Liver (tissue), 3 donors: ENCODE measurements at regions not wholly inside any gene's neighbourhood (a gene's known extent, or its start where the extent isn't known, plus 50 kb on each side); places are given as distances from the start of the nearest gene placed in this dataset.
"Not testable (repeated sequence)": the region's sequence is repeated elsewhere in the genome, so short reads cannot be mapped to it uniquely, and the experiment has no call there.

Source experiments
- GABPA ChIP-seq, 2 donors: IDR thresholded peaks in 1 of 2; conservative IDR thresholded peaks in 1 of 2; 2 replicates each; pipeline ENCODE4 v1.6.1; 2016; ENCODE audit warnings: antibody characterized with exemption in 2 of 2, mild to moderate bottlenecking in 1 of 2, moderate library complexity in 1 of 2
- HNF4A ChIP-seq, 2 donors: conservative IDR thresholded peaks; 2 replicates each; pipeline ENCODE4 v1.6.1; 2016; ENCODE audit warnings: antibody characterized with exemption in 2 of 2, mild to moderate bottlenecking in 2 of 2
- TAF1 ChIP-seq: conservative IDR thresholded peaks from 2 replicates; pipeline ENCODE4 v1.6.1; 2016; ENCODE audit warnings: antibody characterized with exemption, mild to moderate bottlenecking
- TF ChIP-seq, protein P1 (sequence below): IDR thresholded peaks from 2 replicates; pipeline ENCODE4 v1.6.1; 2016; ENCODE audit warnings: antibody characterized with exemption, mild to moderate bottlenecking
- TF ChIP-seq, protein P2 (sequence below): fragments of 150-350 bp; IDR thresholded peaks from 2 replicates; pipeline ENCODE4 v1.5.1; 2017; ENCODE audit warnings: improper control_type of control experiment, low read depth, low read length; ENCODE audit not compliant: missing input control
- donor health status: healthy.
- donor health status: healthy.

DNA sequence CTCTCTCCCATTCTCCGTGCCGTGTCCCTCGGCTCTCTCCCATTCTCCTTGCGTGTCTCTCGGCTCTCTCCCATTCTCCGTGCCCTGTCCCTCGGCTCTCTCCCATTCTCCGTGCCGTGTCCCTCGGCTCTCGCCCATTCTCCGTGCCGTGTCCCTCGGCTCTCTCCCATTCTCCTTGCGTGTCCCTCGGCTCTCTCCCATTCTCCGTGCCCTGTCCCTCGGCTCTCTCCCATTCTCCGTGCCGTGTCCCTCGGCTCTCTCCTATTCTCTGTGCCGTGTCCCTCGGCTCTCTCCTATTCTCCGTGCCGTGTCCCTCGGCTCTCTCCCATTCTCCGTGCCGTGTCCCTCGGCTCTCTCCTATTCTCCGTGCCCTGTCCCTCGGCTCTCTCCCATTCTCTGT, 94.6 kb upstream of the FRG1 start:
- TF ChIP-seq, protein P1, sequence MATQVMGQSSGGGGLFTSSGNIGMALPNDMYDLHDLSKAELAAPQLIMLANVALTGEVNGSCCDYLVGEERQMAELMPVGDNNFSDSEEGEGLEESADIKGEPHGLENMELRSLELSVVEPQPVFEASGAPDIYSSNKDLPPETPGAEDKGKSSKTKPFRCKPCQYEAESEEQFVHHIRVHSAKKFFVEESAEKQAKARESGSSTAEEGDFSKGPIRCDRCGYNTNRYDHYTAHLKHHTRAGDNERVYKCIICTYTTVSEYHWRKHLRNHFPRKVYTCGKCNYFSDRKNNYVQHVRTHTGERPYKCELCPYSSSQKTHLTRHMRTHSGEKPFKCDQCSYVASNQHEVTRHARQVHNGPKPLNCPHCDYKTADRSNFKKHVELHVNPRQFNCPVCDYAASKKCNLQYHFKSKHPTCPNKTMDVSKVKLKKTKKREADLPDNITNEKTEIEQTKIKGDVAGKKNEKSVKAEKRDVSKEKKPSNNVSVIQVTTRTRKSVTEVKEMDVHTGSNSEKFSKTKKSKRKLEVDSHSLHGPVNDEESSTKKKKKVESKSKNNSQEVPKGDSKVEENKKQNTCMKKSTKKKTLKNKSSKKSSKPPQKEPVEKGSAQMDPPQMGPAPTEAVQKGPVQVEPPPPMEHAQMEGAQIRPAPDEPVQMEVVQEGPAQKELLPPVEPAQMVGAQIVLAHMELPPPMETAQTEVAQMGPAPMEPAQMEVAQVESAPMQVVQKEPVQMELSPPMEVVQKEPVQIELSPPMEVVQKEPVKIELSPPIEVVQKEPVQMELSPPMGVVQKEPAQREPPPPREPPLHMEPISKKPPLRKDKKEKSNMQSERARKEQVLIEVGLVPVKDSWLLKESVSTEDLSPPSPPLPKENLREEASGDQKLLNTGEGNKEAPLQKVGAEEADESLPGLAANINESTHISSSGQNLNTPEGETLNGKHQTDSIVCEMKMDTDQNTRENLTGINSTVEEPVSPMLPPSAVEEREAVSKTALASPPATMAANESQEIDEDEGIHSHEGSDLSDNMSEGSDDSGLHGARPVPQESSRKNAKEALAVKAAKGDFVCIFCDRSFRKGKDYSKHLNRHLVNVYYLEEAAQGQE = not testable (repeated sequence)
- TF ChIP-seq, protein P2, sequence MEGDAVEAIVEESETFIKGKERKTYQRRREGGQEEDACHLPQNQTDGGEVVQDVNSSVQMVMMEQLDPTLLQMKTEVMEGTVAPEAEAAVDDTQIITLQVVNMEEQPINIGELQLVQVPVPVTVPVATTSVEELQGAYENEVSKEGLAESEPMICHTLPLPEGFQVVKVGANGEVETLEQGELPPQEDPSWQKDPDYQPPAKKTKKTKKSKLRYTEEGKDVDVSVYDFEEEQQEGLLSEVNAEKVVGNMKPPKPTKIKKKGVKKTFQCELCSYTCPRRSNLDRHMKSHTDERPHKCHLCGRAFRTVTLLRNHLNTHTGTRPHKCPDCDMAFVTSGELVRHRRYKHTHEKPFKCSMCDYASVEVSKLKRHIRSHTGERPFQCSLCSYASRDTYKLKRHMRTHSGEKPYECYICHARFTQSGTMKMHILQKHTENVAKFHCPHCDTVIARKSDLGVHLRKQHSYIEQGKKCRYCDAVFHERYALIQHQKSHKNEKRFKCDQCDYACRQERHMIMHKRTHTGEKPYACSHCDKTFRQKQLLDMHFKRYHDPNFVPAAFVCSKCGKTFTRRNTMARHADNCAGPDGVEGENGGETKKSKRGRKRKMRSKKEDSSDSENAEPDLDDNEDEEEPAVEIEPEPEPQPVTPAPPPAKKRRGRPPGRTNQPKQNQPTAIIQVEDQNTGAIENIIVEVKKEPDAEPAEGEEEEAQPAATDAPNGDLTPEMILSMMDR = not testable (repeated sequence)
- not testable (repeated sequence) for TF ChIP-seq HNF4A (conservative IDR thresholded peaks at IDR 0.05); GABPA (IDR thresholded peaks at IDR 0.05 in 1 of 2, conservative IDR thresholded peaks at IDR 0.05 in 1 of 2); TAF1
